CD14-positive monocyte (primary cell): ENCODE measurements at regions not wholly inside any gene's neighbourhood (a gene's known extent, or its start where the extent isn't known, plus 50 kb on each side); places are given as distances from the start of the nearest gene placed in this dataset.
A peak's percentile ranks its signal among the peaks of the same experiment; 100 is the strongest.

Source experiments
- DNase-seq, 3 donors: peaks; one replicate each; pipeline ENCODE4 v3.0.0-alpha.2; 2011 to 2022
- H2AFZ ChIP-seq: 2 replicates; pipeline ENCODE4 v1.6.0; 2012; ENCODE audit warnings: mild to moderate bottlenecking, low read depth, low read length, inconsistent platforms; ENCODE audit not compliant: insufficient read depth, poor library complexity, severe bottlenecking
- H3K27ac ChIP-seq, 2 donors: 1 replicate in 1 of 2; 2 replicates in 1 of 2; pipeline ENCODE4 v1.5.1; 2012 to 2013; ENCODE audit warnings: low read length in 2 of 2, control low read depth in 1 of 2, inconsistent platforms in 1 of 2, low read depth in 1 of 2, mild to moderate bottlenecking in 1 of 2
- H3K27me3 ChIP-seq, 2 donors: one replicate each; pipeline versions ENCODE4 v1.6.0 to v1.6.1; 2011 to 2013; ENCODE audit warnings: low read length in 2 of 2; ENCODE audit not compliant: control insufficient read depth in 2 of 2, insufficient read depth in 2 of 2
- H3K36me3 ChIP-seq, 2 donors: replicated peaks in 1 of 2; 1 replicate in 1 of 2; 2 replicates in 1 of 2; pipeline versions ENCODE4 v1.5.1 to v1.6.1; 2012 to 2013; ENCODE audit warnings: low read length in 2 of 2, control low read depth in 1 of 2, inconsistent platforms in 1 of 2, mild to moderate bottlenecking in 1 of 2; ENCODE audit not compliant: insufficient read depth in 2 of 2, control insufficient read depth in 1 of 2
- H3K4me1 ChIP-seq, 2 donors: 1 replicate in 1 of 2; 2 replicates in 1 of 2; pipeline versions ENCODE4 v1.5.1 to v1.6.1; 2012 to 2013; ENCODE audit warnings: low read length in 2 of 2, control low read depth in 1 of 2, inconsistent platforms in 1 of 2, mild to moderate bottlenecking in 1 of 2, moderate library complexity in 1 of 2; ENCODE audit not compliant: insufficient read depth in 2 of 2, control insufficient read depth in 1 of 2
- H3K4me2 ChIP-seq: replicated peaks from 2 replicates; pipeline ENCODE3; 2012; ENCODE audit warnings: low read length, moderate library complexity, mild to moderate bottlenecking; ENCODE audit not compliant: poor library complexity, severe bottlenecking; ENCODE audit errors: extremely low read depth
- H3K4me3 ChIP-seq, 3 experiments: fragments of 200-600 bp in 1 of 3; sonication (generic) in 1 of 3; replicated peaks in 1 of 3; 1 replicate in 2 of 3; 2 replicates in 1 of 3; pipeline ENCODE4 v1.5.1; 2011 to 2013; ENCODE audit warnings: low read length in 3 of 3, mild to moderate bottlenecking in 3 of 3, control low read depth in 2 of 3, low read depth in 2 of 3, inconsistent platforms in 1 of 3, moderate library complexity in 1 of 3
- H3K79me2 ChIP-seq: 2 replicates; pipeline ENCODE4 v1.6.0; 2012; ENCODE audit warnings: mild to moderate bottlenecking, control low read depth, inconsistent platforms, low read length, moderate library complexity; ENCODE audit not compliant: insufficient read depth
- H3K9ac ChIP-seq: 2 replicates; pipeline ENCODE4 v1.6.0; 2017; ENCODE audit warnings: low read length, mild to moderate bottlenecking; ENCODE audit not compliant: insufficient read depth, poor library complexity, severe bottlenecking
- H3K9me3 ChIP-seq, 2 donors: replicated peaks in 1 of 2; 1 replicate in 1 of 2; 2 replicates in 1 of 2; pipeline versions ENCODE4 v1.5.1 to v1.6.1; 2012 to 2013; ENCODE audit warnings: low read length in 2 of 2, control low read depth in 1 of 2; ENCODE audit not compliant: control insufficient read depth in 1 of 2, insufficient read depth in 1 of 2
- H4K20me1 ChIP-seq: 2 replicates; pipeline ENCODE4 v1.6.0; 2012; ENCODE audit warnings: mild to moderate bottlenecking, low read length, control low read depth, moderate library complexity; ENCODE audit not compliant: insufficient read depth
- H3K27ac Mint-ChIP-seq, 7 donors: one replicate each; pipeline ENCODE4 v1.8.0; 2020; ENCODE audit warnings: mild to moderate bottlenecking in 7 of 7, mixed read lengths in 7 of 7, moderate library complexity in 6 of 7, inconsistent platforms in 2 of 7
- H3K27me3 Mint-ChIP-seq, 3 donors: one replicate each; pipeline ENCODE4 v1.8.0; 2021 to 2022; ENCODE audit warnings: low read depth in 3 of 3, mild to moderate bottlenecking in 3 of 3, mixed read lengths in 3 of 3, moderate library complexity in 3 of 3, inconsistent platforms in 1 of 3
- H3K36me3 Mint-ChIP-seq, 2 donors: one replicate each; pipeline ENCODE4 v1.8.0; 2020; ENCODE audit warnings: mixed read lengths in 2 of 2, inconsistent platforms in 1 of 2, mild to moderate bottlenecking in 1 of 2
- H3K4me1 Mint-ChIP-seq: one replicate; pipeline ENCODE4 v1.8.0; 2020; ENCODE audit warnings: mild to moderate bottlenecking, mixed read lengths
- H3K4me3 Mint-ChIP-seq, 2 donors: one replicate each; pipeline ENCODE4 v1.8.0; 2020; ENCODE audit warnings: mild to moderate bottlenecking in 2 of 2, mixed read lengths in 2 of 2, moderate library complexity in 1 of 2
- H3K9me3 Mint-ChIP-seq, 7 donors: one replicate each; pipeline ENCODE4 v1.8.0; 2020 to 2022; ENCODE audit warnings: mixed read lengths in 7 of 7, mild to moderate bottlenecking in 6 of 7, moderate library complexity in 6 of 7, inconsistent platforms in 2 of 7
- WGBS: methylation state at CpG from one replicate; pipeline ENCODE4 v1.1.5; 2013; ENCODE audit warnings: missing lambda C conversion rate; ENCODE audit not compliant: insufficient coverage; 5-methylcytosine and 5-hydroxymethylcytosine counted together
- intact Hi-C, 2 donors: fragments of 100-400 bp; cut with micrococcal nuclease; formaldehyde crosslinking; loops; one replicate each; pipeline versions ENCODE4 v1.15.0 to v1.15.1; 2023
- TF ChIP-seq, protein P1 (sequence below): fragments of 200-600 bp; IDR thresholded peaks from one replicate; pipeline ENCODE4 v1.8.0; 2022; ENCODE audit warnings: antibody characterized with exemption, mild to moderate bottlenecking

DNA sequence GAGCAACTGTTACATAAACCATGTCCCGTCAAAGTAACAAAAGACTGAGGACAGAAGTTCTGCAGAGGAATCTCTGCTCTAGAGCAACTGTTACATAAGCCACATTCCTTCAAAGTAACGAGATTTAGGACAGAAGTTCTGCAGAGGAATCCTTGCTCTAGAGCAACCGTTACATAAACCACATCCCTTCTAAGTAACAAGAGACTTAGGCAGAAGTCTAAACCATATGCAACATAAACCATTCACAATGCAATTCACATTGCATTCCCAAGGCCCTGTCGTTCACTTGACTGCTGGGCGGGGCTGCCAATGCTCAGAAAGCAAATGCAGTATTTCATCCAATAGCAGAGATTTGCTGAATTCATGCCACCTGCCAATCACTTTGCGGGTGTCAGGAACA, 124.4 kb upstream of the PUDP start:
- Mint-ChIP-seq H3K4me3 (no peak overlapping the region), H3K9me3 (no peaks in the 10 kb centered on the region), H3K27me3 (peaks cover 0 to 6% (median 0%) of the 10 kb centered on the region in 3 donors), H3K27ac (peak overlapping the region in 3 of 7 donors; percentile 51 to 70 (median 67)), H3K36me3 (peaks cover 0 to 9% of the 10 kb centered on the region in 2 donors), H3K4me1 (peaks cover 58% of the 10 kb centered on the region)
- peaks cover 58 to 63% of the 10 kb centered on the region in 2 donors for H3K4me1 ChIP-seq
- no CpG with 5 or more reads among the region's 6 CpGs for WGBS
- H3K4me2 ChIP-seq = peak overlapping the region; percentile 1
- H3K27me3 ChIP-seq = no peaks in the 10 kb centered on the region
- no peaks in the 10 kb centered on the region for H4K20me1 ChIP-seq
- no peak overlapping the region for H2AFZ ChIP-seq
- intact Hi-C loops = no loop called here
- TF ChIP-seq, protein P1, sequence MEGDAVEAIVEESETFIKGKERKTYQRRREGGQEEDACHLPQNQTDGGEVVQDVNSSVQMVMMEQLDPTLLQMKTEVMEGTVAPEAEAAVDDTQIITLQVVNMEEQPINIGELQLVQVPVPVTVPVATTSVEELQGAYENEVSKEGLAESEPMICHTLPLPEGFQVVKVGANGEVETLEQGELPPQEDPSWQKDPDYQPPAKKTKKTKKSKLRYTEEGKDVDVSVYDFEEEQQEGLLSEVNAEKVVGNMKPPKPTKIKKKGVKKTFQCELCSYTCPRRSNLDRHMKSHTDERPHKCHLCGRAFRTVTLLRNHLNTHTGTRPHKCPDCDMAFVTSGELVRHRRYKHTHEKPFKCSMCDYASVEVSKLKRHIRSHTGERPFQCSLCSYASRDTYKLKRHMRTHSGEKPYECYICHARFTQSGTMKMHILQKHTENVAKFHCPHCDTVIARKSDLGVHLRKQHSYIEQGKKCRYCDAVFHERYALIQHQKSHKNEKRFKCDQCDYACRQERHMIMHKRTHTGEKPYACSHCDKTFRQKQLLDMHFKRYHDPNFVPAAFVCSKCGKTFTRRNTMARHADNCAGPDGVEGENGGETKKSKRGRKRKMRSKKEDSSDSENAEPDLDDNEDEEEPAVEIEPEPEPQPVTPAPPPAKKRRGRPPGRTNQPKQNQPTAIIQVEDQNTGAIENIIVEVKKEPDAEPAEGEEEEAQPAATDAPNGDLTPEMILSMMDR = no peak
- no peaks in the 10 kb centered on the region for H3K9me3 ChIP-seq
- no peak overlapping the region for H3K4me3 ChIP-seq
- no peaks in the 10 kb centered on the region for H3K79me2 ChIP-seq
- no peak for DNase-seq
- H3K27ac ChIP-seq = peak overlapping the region; percentile 35 to 45
- no peak overlapping the region for H3K9ac ChIP-seq
- H3K36me3 ChIP-seq = no peaks in the 10 kb centered on the region

DNA sequence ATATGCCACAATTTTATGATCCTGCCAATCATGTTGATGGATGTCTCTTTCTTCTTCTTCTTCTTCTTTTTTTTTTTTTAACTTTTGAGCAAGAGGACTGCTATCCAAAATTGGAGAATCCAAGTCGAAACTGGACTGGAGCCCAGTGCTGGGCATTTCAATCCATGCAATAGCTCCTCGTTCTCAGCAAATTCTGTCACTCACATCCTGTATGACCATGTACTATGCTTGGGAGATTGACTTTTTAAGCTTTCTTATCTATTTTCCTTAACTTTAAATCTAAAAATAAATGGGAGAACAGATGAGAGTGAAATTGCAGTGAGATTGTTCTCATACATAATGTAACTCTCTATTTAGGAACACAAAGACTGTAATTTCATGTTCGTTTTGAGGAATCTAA, 123.0 kb upstream of the PUDP start:
- H3K4me1 Mint-ChIP-seq = peaks cover 58% of the 10 kb centered on the region
- intact Hi-C loops = no loop called here
- peak overlapping the region; percentile 66 to 89 (median 77) for H3K27ac Mint-ChIP-seq
- H3K9me3 ChIP-seq = peaks cover 0 to 6% of the 10 kb centered on the region in 2 donors
- H3K36me3 Mint-ChIP-seq = peaks cover 0 to 4% of the 10 kb centered on the region in 2 donors
- H3K9ac ChIP-seq = no peak overlapping the region
- WGBS = no CpG with 5 or more reads among the region's 3 CpGs
- TF ChIP-seq, protein P1 = no peak
- H2AFZ ChIP-seq = no peak overlapping the region
- H3K27me3 ChIP-seq = no peaks in the 10 kb centered on the region
- peaks cover 0 to 3% (median 0%) of the 10 kb centered on the region in 3 donors for H3K27me3 Mint-ChIP-seq
- H3K4me3 Mint-ChIP-seq = no peak overlapping the region
- no peak overlapping the region for H3K4me3 ChIP-seq
- H3K27ac ChIP-seq = peak overlapping the region in 1 of 2 donors; percentile 70
- H3K4me1 ChIP-seq = peaks cover 58 to 63% of the 10 kb centered on the region in 2 donors
- no peaks in the 10 kb centered on the region for H4K20me1 ChIP-seq
- H3K36me3 ChIP-seq = no peaks in the 10 kb centered on the region
- H3K4me2 ChIP-seq = no peak overlapping the region
- no peak for DNase-seq
- no peaks in the 10 kb centered on the region for H3K79me2 ChIP-seq
- H3K9me3 Mint-ChIP-seq = peaks cover 0 to 6% (median 0%) of the 10 kb centered on the region in 7 donors
